SK-N-SH (cell line): ENCODE measurements at regions not wholly inside any gene's neighbourhood (a gene's known extent, or its start where the extent isn't known, plus 50 kb on each side); places are given as distances from the start of the nearest gene placed in this dataset.

ENCODE experiments used
- CTCF ChIP-seq: fragments of 200-600 bp; sonication (generic); IDR thresholded peaks from 2 replicates; pipeline ENCODE4 v1.6.1; 2017; ENCODE audit warnings: antibody characterized with exemption, mild to moderate bottlenecking, moderate library complexity
- EP300 ChIP-seq, 2 experiments: IDR thresholded peaks; 2 replicates each; pipeline versions ENCODE4 v1.4.0 to v1.6.1; 2012; ENCODE audit warnings: borderline replicate concordance in 1 of 2, low read depth in 1 of 2, low read length in 1 of 2
- FOSL2 ChIP-seq: IDR thresholded peaks from 2 replicates; pipeline ENCODE4 v1.4.0; 2012; ENCODE audit warnings: low read depth, mild to moderate bottlenecking, moderate library complexity, borderline replicate concordance
- GABPA ChIP-seq: IDR thresholded peaks from 2 replicates; pipeline ENCODE4 v1.4.0; 2012; ENCODE audit warnings: low read depth, mild to moderate bottlenecking
- POLR2AphosphoS5 ChIP-seq: IDR thresholded peaks from 2 replicates; pipeline ENCODE4 v1.6.1; 2012; ENCODE audit warnings: low read depth, low read length
- RAD21 ChIP-seq: IDR thresholded peaks from 2 replicates; pipeline ENCODE4 v1.6.1; 2012; ENCODE audit warnings: mild to moderate bottlenecking, low read length
- REST ChIP-seq: IDR thresholded peaks from 2 replicates; pipeline ENCODE4 v1.6.1; 2012; ENCODE audit warnings: mild to moderate bottlenecking, low read depth, low read length, moderate library complexity
- RXRA ChIP-seq: IDR thresholded peaks from 2 replicates; pipeline ENCODE4 v1.4.0; 2012; ENCODE audit warnings: low read depth, mild to moderate bottlenecking, borderline replicate concordance
- SIN3A ChIP-seq: IDR thresholded peaks from 2 replicates; pipeline ENCODE4 v1.6.1; 2012; ENCODE audit warnings: low read depth, mild to moderate bottlenecking, low read length, moderate library complexity, borderline replicate concordance
- USF2 ChIP-seq: fragments of 150-350 bp; IDR thresholded peaks from 2 replicates; pipeline ENCODE4 v1.6.1; 2017; ENCODE audit warnings: antibody characterized with exemption, low read length, low read depth, borderline replicate concordance
- ZBTB33 ChIP-seq: IDR thresholded peaks from 2 replicates; pipeline ENCODE4 v1.4.0; 2012; ENCODE audit warnings: low read depth, borderline replicate concordance

- no peak for TF ChIP-seq CTCF
- TF ChIP-seq REST: no peak
- no peak for TF ChIP-seq SIN3A
- TF ChIP-seq POLR2AphosphoS5: no peak
- TF ChIP-seq RXRA: no peak
- no peak for TF ChIP-seq EP300 (IDR thresholded peaks at IDR 0.05; ENCODE audit: borderline replicate concordance in 1 of 2, low read depth in 1 of 2, low read length in 1 of 2)
- TF ChIP-seq ZBTB33: no peak
- TF ChIP-seq FOSL2: no peak
- no peak for TF ChIP-seq USF2
- TF ChIP-seq RAD21: no peak
- TF ChIP-seq GABPA: no peak
Observed at GRCh38 chr2:88857951-88858411, 166.5 kb downstream of the RPIA start.
